ENCODE measurements at regions not wholly inside any gene's neighbourhood (a gene's known extent, or its start where the extent isn't known, plus 50 kb on each side); places are given as distances from the start of the nearest gene placed in this dataset.

- DNase-seq = no peak
Measured at GRCh38 chr15:47434596-47434995, 282.7 kb upstream of the SEMA6D start.

- DNase-seq = no peak
Measured at GRCh38 chr15:47437491-47437890, 279.8 kb upstream of the SEMA6D start.

GRCh38 chr15:47439146-47440111 lies 277.9 kb upstream of the SEMA6D start:
- DNase-seq = no peak

DNA sequence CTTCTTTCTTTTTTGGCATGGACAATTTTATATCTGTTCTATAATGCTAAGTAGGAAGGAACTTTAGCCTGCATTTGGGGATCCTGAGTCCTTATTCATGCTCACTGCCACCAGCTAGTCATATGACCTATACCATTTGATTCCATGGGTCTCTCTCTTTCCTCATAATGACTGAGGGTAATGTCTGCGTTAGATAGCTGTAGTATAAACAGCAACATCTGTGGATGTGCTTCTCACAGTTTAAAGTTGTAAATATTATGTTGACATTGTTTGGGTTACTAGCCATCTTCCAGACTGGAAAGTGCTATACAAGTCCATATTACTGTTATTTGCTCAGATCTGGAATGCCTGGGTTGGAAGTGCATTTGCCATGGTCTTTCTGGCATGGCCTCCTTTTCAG lies 274.9 kb upstream of the SEMA6D start:
- DNase-seq = no peak

GRCh38 chr15:47443839-47444238 lies 273.5 kb upstream of the SEMA6D start:
- no peak for DNase-seq

DNA sequence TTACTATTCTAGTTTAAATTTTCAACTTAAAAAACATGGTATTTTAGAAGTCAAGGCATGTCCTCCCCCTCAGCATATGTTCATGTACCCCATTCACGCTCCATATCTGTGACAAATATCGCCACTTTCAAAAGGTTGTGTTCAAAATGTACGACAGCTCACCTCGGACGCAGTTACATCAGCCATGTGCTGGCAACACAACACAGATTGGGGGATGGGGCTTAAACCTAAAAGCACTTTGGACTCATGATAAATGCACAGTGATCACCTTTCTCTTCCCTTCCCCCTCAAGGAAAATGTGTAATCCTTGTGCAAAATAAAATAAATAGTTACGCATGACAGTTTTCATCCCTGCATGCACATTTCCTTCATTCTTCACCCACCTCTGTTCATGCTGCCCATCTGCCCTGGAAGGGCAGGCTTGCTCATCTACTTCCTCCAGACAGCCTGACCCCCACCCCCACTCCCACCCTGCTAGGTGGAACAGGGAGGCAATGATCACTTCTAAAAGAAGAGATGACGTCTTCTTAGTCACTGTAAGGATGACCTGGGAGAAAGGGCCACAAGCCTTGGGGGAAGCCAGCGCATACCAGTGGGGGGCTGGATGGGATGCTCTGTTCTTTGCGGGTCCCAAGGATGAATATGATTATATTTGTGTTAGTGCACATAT lies 271.4 kb upstream of the SEMA6D start:
- no peak for DNase-seq

DNA sequence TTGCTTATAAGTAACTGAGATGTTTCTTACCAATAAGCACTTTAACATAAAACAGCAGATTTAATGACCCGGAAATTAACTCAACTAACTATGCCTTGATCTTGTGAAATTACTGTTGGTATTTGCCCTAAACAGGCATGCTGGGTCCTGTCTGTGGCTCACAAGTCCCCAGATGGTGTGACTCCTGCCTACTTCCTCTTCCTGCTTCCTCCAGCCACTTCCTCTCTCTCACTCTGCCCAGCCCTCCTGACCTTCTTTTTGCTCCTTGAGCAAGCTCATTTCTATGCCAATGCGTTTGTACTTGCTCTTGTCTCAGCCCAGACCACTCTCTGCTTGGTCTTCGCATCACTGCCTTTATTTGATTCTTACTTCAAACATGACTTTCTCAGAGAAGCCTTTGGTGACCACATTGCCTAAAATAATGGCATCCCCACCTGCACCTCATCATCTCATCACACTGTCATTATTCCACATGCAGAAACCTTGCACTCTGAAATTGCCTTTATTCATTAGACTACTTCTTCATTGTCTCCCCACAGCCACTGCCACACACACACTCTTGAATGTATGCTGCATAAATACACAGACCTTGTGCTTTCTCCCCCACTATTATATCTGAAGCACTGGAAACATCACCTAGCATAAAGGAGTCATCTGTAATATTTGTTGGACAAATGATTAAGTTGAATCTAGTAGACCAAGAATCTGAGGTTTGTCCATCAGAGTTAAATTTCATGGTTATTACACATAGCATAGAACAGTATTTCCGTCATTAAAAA lies 256.3 kb upstream of the SEMA6D start:
- no peak for DNase-seq

DNA sequence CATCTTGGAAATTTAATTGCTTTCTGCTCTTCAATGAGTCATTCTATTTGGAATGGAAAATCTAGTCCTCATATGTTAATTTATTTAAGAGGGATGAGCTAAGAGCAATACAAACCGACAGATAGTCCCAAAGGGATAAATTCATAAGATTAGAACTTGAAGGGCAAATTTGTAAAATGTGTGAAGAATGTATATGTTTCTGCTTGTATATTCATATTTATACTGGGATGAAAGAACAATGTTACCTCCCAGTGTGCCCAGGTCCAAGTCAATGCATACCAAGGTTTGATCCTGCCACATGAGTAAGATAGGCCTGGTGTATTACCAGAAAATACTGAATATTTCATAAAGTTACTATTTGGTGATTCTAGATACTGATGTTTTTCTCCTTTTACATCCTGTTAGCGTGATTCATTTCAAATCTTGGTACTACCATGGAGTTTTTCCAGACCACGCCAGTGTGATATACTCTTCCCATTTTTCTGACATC lies 255.6 kb upstream of the SEMA6D start:
- DNase-seq = no peak

- DNase-seq = no peak
Measured at GRCh38 chr15:47466357-47466756, 250.9 kb upstream of the SEMA6D start.

- no peak for DNase-seq
Measured at GRCh38 chr15:47470983-47471382, 246.3 kb upstream of the SEMA6D start.

DNA sequence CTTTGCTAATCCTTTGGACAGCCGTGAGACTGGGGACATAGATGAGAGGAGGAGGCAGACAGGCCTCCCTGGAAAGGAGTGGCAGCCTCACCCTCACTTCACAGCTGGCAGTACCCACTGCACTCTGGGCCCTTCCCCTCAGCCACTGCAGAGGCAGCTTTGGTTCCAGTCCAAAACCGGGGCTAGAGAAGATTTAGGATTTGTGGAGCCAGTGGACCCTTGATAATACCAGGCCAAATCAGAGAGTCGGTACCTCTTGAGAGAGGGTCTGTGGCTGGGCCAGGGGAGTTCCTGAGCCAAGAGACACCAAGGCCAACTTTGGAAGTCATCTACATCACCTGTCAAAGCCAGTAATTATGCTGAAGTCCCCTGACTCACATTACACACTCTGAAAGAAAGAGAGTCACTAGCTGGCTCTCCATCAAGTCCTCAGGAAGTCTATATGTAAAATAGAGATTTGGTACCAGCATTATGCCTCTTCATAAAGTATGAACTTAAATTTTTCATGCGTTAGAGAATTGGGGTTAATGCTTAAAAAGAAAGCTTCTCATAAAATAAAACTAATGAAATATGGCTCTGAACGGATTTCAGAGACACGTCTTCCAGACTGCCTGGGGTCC lies 244.1 kb upstream of the SEMA6D start:
- DNase-seq = no peak

- DNase-seq = no peak
Measured at GRCh38 chr15:47473832-47474231, 243.5 kb upstream of the SEMA6D start.

DNA sequence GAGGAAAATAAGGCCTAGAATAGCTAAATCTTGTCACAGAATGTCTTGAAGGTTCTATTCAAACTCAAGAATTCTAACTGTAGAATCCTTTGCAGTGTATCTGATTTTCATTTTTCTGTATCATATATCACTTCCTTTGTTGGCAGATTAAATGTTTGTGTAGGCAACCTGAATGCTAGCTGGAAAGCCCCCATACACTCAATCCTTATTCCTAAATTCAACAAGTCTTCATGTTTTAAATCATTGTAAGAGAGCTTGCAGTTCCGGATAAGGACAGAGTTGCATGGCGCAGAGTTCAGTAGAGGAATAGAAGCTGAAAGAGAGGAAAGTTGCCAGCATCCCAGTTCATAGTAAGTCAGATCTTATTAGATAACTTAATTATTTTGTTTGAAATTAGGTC lies 242.0 kb upstream of the SEMA6D start:
- DNase-seq = no peak

GRCh38 chr15:47477341-47477740 lies 240.0 kb upstream of the SEMA6D start:
- no peak for DNase-seq

DNA sequence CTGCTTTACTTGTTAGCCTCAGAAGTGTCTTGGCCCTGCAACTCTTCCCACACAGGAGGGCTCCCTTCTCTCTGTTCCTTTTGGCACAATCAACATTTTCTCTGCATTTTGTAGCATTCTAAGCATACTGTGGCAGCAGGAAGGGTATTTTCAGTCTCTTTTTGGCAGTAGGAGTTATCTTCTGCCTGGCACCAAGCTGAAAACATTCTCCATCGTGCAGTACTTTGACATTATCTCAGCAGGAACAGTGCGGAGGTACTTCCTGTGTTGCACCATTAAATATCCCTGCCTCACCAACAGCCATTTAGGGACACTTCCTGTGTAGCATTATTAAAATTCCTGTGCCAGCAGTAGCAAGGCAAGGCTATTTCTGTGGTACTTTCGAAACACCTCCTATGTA lies 233.2 kb upstream of the SEMA6D start:
- DNase-seq = no peak

DNA sequence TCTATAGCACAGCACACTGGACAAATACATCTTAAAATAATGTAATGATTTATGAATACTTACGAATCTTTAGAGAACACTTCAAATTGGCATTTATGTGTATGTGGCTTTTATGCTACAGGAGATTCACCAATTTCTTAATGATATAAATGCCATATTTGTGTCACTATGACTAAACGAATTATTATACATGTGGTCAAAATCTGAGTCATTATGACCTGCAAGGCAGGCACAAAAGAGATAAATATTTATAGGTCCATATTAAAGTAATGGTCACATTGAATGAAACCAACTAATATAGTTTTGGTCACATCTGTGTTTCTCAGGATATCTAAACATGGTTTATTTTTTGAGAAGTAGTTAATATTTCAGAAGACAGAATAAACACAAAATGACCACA lies 232.3 kb upstream of the SEMA6D start:
- no peak for DNase-seq

DNA sequence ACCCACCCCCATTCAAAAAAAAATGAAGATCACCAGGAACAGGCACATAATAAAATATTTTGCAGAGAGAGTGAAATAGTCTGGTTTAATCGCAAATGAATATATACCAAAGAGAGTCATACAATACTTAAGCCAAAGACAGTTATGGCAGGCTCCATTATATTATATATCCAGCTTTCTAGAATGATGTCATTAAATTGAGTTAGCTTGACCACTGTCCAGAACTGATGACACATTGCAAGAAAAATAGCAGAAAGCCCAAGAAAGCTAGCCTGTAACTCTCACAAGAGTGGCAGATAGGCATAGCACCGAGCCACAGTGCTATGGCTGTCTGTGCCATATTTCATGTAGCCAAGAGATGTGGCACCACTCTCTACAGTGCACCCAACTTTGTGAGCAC lies 231.9 kb upstream of the SEMA6D start:
- DNase-seq = no peak

DNA sequence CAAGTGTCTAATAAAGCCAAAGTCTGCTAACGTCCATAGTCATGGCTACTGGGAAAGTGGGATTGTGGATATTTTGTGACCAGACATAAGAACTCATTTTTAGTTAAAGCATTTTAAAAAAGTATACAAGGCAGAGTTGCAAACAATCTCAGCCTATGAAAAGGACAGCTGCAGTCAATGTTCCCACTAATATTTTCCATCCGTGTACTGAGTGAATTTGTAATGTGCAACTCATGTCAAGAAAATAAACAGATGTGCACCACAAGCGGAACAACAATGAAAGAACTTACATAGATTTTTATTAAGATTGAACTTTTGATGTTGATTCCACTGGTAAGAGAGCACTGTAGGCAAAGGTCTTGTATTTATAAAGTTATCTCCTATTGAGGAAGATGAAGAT lies 231.3 kb upstream of the SEMA6D start:
- no peak for DNase-seq

- DNase-seq = no peak
Measured at GRCh38 chr15:47492195-47492594, 225.1 kb upstream of the SEMA6D start.

GRCh38 chr15:47493357-47494247 lies 223.7 kb upstream of the SEMA6D start:
- no peak for DNase-seq

GRCh38 chr15:47496343-47497185 lies 220.7 kb upstream of the SEMA6D start:
- no peak for DNase-seq
